Endothelial cell of umbilical vein (primary cell): ENCODE measurements at regions not wholly inside any gene's neighbourhood (a gene's known extent, or its start where the extent isn't known, plus 50 kb on each side); places are given as distances from the start of the nearest gene placed in this dataset.

Experiments
- BruUV-seq: library from RNA; stranded (reverse); fragments of 400-500 nt; replicated peaks from 2 replicates; lab custom pipeline; 2021; lab: Mats Ljungman, UMichigan
- CTCF ChIA-PET: fragments of 300-600, 350-600 bp; sonication (Branson Sonifier 250); formaldehyde crosslinking; loops from one replicate; lab custom pipeline; 2021; ENCODE audit warnings: antibody characterized with exemption, inconsistent platforms; lab: Charles Lee
- POLR2A ChIA-PET: fragments of 300-600, 350-600 bp; sonication (Branson Sonifier 250); formaldehyde crosslinking; loops from one replicate; lab custom pipeline; 2021; ENCODE audit warnings: antibody characterized with exemption, inconsistent platforms; lab: Charles Lee
- DNase-seq: peaks from one replicate; pipeline ENCODE4 v3.0.0-alpha.2; 2011; ENCODE audit warnings: low read depth, low spot score
- FAIRE-seq: peaks from 2 replicates; lab custom pipeline; 2011; peaks lifted over from hg19 to GRCh38; lab: Jason Lieb, UNC
- H2AFZ ChIP-seq: 2 replicates; pipeline ENCODE4 v1.6.0; 2012; ENCODE audit warnings: low read depth, low read length, control low read depth, inconsistent platforms
- H3K27ac ChIP-seq: 2 replicates; pipeline ENCODE4 v1.5.1; 2011; ENCODE audit warnings: low read depth, mild to moderate bottlenecking, control low read depth, low read length, moderate library complexity; ENCODE audit not compliant: insufficient read depth
- H3K27me3 ChIP-seq, 2 experiments: 2 replicates each; pipeline versions ENCODE4 v1.6.0 to v1.6.1; 2011; ENCODE audit warnings: low read length in 2 of 2, mixed read lengths in 1 of 2; ENCODE audit not compliant: control insufficient read depth in 2 of 2, insufficient read depth in 2 of 2
- H3K36me3 ChIP-seq, 2 experiments: 2 replicates in 1 of 2; 3 replicates in 1 of 2; pipeline ENCODE4 v1.5.1; 2011; ENCODE audit warnings: low read length in 2 of 2, mild to moderate bottlenecking in 1 of 2, moderate library complexity in 1 of 2; ENCODE audit not compliant: control insufficient read depth in 2 of 2, insufficient read depth in 2 of 2; ENCODE audit errors: extremely low read depth in 1 of 2
- H3K4me1 ChIP-seq: 3 replicates; pipeline ENCODE4 v1.5.1; 2011; ENCODE audit warnings: mild to moderate bottlenecking, low read length; ENCODE audit not compliant: control insufficient read depth, insufficient read depth; ENCODE audit errors: extremely low read depth
- H3K4me2 ChIP-seq: 2 replicates; pipeline ENCODE4 v1.6.1; 2011; ENCODE audit warnings: low read length, control low read depth, mixed read lengths; ENCODE audit not compliant: insufficient read depth
- H3K4me3 ChIP-seq, 3 experiments: fragments of 200-600 bp in 1 of 3; sonication (generic), shearing (Covaris generic) in 1 of 3; replicated peaks in 1 of 3; 2 replicates each; pipeline ENCODE4 v1.5.1; 2011 to 2016; ENCODE audit warnings: control low read depth in 3 of 3, low read length in 3 of 3, mild to moderate bottlenecking in 2 of 3, inconsistent platforms in 1 of 3, low read depth in 1 of 3, moderate library complexity in 1 of 3; ENCODE audit not compliant: insufficient read depth in 1 of 3
- H3K79me2 ChIP-seq: 2 replicates; pipeline ENCODE4 v1.6.0; 2012; ENCODE audit warnings: low read length, inconsistent platforms; ENCODE audit not compliant: control insufficient read depth, insufficient read depth
- H3K9ac ChIP-seq: replicated peaks from 2 replicates; pipeline ENCODE3; 2011; ENCODE audit warnings: low read length, control low read depth; ENCODE audit not compliant: insufficient read depth; ENCODE audit errors: extremely low read depth
- H3K9me1 ChIP-seq: replicated peaks from 3 replicates; pipeline ENCODE4 v1.6.0; 2011; ENCODE audit warnings: mild to moderate bottlenecking, low read length; ENCODE audit not compliant: control insufficient read depth, insufficient read depth; ENCODE audit errors: extremely low read depth
- H3K9me3 ChIP-seq: replicated peaks from 2 replicates; pipeline ENCODE4 v1.5.1; 2012; ENCODE audit warnings: low read length, inconsistent platforms; ENCODE audit not compliant: control insufficient read depth, insufficient read depth
- H4K20me1 ChIP-seq: replicated peaks from 2 replicates; pipeline ENCODE3; 2011; ENCODE audit warnings: mild to moderate bottlenecking, low read length; ENCODE audit not compliant: control insufficient read depth, insufficient read depth; ENCODE audit errors: extremely low read depth
- CTCF ChIP-seq, 2 donors: IDR thresholded peaks; 1 replicate in 1 of 2; 2 replicates in 1 of 2; pipeline ENCODE4 v1.5.1; 2011; ENCODE audit warnings: low read length in 2 of 2, mild to moderate bottlenecking in 2 of 2, moderate library complexity in 2 of 2, control low read depth in 1 of 2, inconsistent platforms in 1 of 2, low read depth in 1 of 2; ENCODE audit not compliant: insufficient read depth in 1 of 2; ENCODE audit errors: extremely low read depth in 1 of 2
- EZH2 ChIP-seq: IDR thresholded peaks from 2 replicates; pipeline ENCODE4 v1.6.1; 2012; ENCODE audit warnings: borderline replicate concordance, low read depth, mild to moderate bottlenecking, moderate library complexity, low read length, inconsistent platforms; ENCODE audit not compliant: severe bottlenecking
- FOS ChIP-seq: IDR thresholded peaks from 2 replicates; pipeline ENCODE4 v1.6.1; 2011; ENCODE audit warnings: mild to moderate bottlenecking, low read length, moderate library complexity, borderline replicate concordance; ENCODE audit not compliant: insufficient read depth
- GATA2 ChIP-seq: IDR thresholded peaks from 2 replicates; pipeline ENCODE4 v1.7.0; 2011; ENCODE audit warnings: low read depth, mild to moderate bottlenecking, moderate library complexity, mixed read lengths, low read length; ENCODE audit not compliant: insufficient read length, insufficient read depth
- JUN ChIP-seq: IDR thresholded peaks from 2 replicates; pipeline ENCODE4 v1.6.1; 2011; ENCODE audit warnings: borderline replicate concordance, low read depth; ENCODE audit not compliant: insufficient read length, insufficient read depth
- MAX ChIP-seq: IDR thresholded peaks from 2 replicates; pipeline ENCODE4 v1.6.1; 2011; ENCODE audit not compliant: insufficient read depth, insufficient read length
- MYC ChIP-seq: IDR thresholded peaks from one replicate; pipeline ENCODE4 v1.6.1; 2011; ENCODE audit warnings: mild to moderate bottlenecking, low read depth, low read length
- POLR2A ChIP-seq: IDR thresholded peaks from 2 replicates; pipeline ENCODE4 v1.6.1; 2012; ENCODE audit warnings: low read depth, mild to moderate bottlenecking, control low read depth, low read length
- POLR2AphosphoS5 ChIP-seq: IDR thresholded peaks from 2 replicates; pipeline ENCODE4 v1.6.1; 2012; ENCODE audit warnings: low read depth, mild to moderate bottlenecking, control low read depth, low read length, moderate library complexity; ENCODE audit not compliant: insufficient read depth
- dilution Hi-C: fragments of 300-500 bp; cut with MboI; formaldehyde crosslinking; loops from one replicate; pipeline ENCODE4 v1.15.0; 2019; ENCODE audit warnings: low sequenced_read_pairs; ENCODE audit not compliant: extremely low pct_ligation_motif_present
- intact Hi-C: fragments of 100-400 bp; cut with micrococcal nuclease; formaldehyde crosslinking; loops from one replicate; pipeline ENCODE4 v1.10.0; 2022

- peaks cover 0 to 1% of the 10 kb centered on the region in 2 experiments for H3K27me3 ChIP-seq
- H3K79me2 ChIP-seq = no peaks in the 10 kb centered on the region
- no peak overlapping the region for H3K4me2 ChIP-seq
- no peaks in the 10 kb centered on the region for H3K9me1 ChIP-seq
- intact Hi-C loops = no loop called here
- no peak overlapping the region for H3K27ac ChIP-seq
- no peaks in the 10 kb centered on the region for H4K20me1 ChIP-seq
- H3K36me3 ChIP-seq = no peaks in the 10 kb centered on the region
- no TSS peak for BruUV-seq
- CTCF ChIA-PET = no interaction called here
- no peak overlapping the region for H3K9ac ChIP-seq
- no peaks in the 10 kb centered on the region for H3K9me3 ChIP-seq
- dilution Hi-C loops = no loop called here
- POLR2A ChIA-PET = no interaction called here
- no peak overlapping the region for H2AFZ ChIP-seq
- DNase-seq = no peak
- TF ChIP-seq CTCF (IDR thresholded peaks at IDR 0.05; ENCODE audit: extremely low read depth in 1 of 2, insufficient read depth in 1 of 2, low read depth in 1 of 2, low read length in 2 of 2) = no peak
- no peak for TF ChIP-seq FOS
- TF ChIP-seq EZH2 = no peak
- TF ChIP-seq JUN = no peak
- no peak for TF ChIP-seq MYC
- no peak for TF ChIP-seq POLR2AphosphoS5
- TF ChIP-seq GATA2 = no peak
- TF ChIP-seq POLR2A = no peak
- TF ChIP-seq MAX = no peak
- H3K4me1 ChIP-seq = no peaks in the 10 kb centered on the region
- no peak for FAIRE-seq
- no peak overlapping the region for H3K4me3 ChIP-seq
Measured at GRCh38 chr22:22800716-22801115, 86.9 kb upstream of the IGLL5 start.
